Retinal pigment epithelial cell (primary cell): ENCODE measurements at regions not wholly inside any gene's neighbourhood (a gene's known extent, or its start where the extent isn't known, plus 50 kb on each side); places are given as distances from the start of the nearest gene placed in this dataset.

ENCODE experiments used
- DNase-seq: peaks from one replicate; pipeline ENCODE4 v3.0.0-alpha.2; 2010; ENCODE audit warnings: low read depth
- H3K4me3 ChIP-seq: 2 replicates; pipeline ENCODE4 v1.5.1; 2011; ENCODE audit warnings: mild to moderate bottlenecking, low read length, control low read depth, moderate library complexity
- CTCF ChIP-seq: conservative IDR thresholded peaks from 2 replicates; pipeline ENCODE4 v1.5.1; 2011; ENCODE audit warnings: low read depth, low read length, control low read depth, inconsistent platforms

DNA sequence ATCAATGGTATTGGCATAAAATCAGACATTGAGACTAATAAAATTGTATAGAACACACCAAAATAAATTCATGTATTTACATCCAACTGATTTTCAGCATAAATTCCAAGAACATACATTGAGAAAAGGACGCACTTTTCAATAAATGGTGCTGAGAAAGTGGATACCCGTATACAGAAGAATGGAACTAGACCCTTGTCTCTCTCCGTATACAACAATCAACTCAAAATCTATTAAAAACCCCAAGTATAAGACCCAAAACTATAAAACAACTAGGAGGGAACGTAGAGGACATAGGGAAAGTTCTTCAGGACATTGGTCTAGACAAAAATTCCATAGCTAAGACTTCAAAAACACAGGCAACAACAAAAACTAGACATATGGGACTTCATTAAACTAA is 97.4 kb downstream of the GGTLC2 start:
- no peak for DNase-seq
- no peak overlapping the region for H3K4me3 ChIP-seq
- no peak for TF ChIP-seq CTCF

GRCh38 chr22:22742641-22743040 is 98.2 kb downstream of the GGTLC2 start:
- no peak for DNase-seq
- no peak overlapping the region for H3K4me3 ChIP-seq
- no peak for TF ChIP-seq CTCF

DNA sequence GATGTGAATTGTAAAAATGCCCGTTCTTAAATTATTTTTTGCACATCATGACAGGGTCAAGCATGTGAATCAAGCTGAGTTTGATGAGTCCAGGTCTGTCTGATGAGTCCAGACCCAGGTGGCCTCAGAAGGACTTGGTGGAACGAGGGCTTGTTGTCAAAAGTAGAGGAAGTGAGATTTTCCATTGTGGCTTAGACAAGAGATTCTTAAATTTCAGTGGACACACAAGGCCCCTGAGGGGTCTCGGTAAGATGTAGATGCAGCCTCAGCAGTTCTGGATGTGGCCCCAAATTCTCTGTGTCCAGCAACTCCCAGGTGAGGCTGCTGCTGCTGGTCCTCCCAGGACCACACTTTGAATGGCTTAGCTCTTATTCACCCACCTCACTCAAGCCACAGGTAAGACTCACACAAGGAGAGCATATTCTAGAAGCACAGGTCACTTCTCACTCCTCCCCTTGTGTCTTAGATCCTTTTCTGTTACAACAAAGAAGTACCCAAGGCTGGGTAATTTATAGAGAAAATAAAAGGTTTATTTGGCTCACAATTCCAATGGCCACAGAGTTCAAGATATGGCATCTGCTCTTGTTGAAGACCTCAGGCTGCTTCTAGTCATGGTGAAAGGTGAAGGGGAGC is 98.8 kb downstream of the GGTLC2 start:
- H3K4me3 ChIP-seq: no peak overlapping the region
- TF ChIP-seq CTCF: no peak
- no peak for DNase-seq

DNA sequence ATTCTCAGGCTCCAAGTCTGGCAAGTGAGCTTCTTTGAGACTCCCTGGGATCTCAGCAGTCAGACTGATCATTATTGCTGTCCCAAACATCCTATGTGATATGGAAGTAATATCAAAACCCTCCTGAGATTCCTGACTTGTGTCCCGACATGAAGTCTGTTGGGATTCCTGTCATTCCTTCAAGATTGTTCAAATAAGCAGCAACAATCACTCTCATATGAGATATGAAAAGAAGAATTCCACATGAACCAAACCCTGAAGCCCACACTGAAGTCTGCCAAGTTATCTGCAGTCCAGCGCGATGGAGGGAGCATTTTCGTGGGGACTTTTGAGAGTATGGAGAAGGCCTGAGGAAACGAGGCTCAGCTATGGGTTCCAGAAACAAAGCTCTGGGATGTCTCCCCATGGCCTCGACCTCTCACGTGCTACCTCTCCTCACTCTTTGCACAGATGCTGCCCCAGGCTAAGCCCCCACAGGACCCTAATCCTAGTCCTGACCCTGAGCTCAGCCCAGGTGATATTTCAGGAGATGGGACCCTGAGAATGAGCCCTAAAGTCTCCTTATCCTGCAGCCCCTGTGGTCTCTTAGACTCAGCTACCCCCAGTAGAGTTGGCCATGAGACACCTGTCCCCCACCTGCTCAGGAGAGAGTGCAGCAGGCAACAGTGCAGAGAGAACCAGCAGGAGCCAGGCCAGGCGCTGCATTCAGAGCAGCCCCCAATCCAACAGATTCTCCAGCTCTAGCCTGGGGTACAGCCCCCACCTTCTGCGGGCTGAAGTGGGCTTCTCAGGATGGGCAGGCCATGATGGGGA is 100.2 kb downstream of the GGTLC2 start:
- no peak for DNase-seq
- no peak overlapping the region for H3K4me3 ChIP-seq
- no peak for TF ChIP-seq CTCF

GRCh38 chr22:22745225-22746060 is 101.0 kb downstream of the GGTLC2 start:
- DNase-seq: no peak
- H3K4me3 ChIP-seq: no peak overlapping the region
- peak; percentile 86 for TF ChIP-seq CTCF

DNA sequence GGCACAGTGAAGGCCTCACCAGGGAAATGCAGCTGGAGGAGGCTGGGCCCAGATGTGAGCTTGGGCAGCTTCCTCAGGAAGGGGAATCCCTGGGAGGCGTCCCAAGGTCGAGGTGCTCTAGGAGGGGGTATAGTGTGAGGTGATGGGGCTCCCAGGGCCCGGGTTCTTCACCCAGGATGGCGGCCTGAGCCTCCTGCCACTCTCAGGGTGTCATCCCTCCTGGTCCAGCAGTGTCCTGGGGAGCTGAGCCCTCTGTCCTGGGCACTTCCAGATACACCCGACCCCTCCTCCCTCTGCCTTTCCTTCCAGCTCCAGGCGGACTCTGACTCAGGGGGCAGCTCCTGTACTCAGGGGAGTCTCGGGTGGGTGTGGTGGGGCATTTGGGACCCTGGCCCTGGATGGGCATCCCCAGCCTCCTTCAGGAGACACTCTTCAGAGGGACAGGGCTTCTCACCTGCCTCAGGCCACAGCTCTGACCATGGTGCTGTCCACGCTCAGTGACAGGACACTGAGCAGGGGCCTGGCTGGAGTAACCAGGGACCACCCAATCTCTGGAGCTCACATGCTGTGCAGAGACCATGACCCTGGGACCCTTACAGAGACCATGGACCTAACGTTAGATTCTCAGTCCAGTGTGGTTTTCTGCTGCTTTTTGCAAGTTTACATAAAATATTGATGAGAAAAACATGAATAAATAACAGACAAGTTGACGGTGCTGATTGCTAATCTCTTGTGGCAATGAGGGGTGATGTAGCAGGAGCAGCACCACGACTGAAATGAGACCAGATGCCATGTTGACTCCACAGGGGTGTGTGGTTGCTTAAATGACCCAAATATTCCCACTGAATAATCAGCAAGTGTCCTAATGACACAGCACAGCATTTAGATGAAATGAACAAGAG is 101.9 kb downstream of the GGTLC2 start:
- no peak overlapping the region for H3K4me3 ChIP-seq
- no peak for TF ChIP-seq CTCF
- no peak for DNase-seq
